Kidney epithelial cell (primary cell): ENCODE measurements at regions not wholly inside any gene's neighbourhood (a gene's known extent, or its start where the extent isn't known, plus 50 kb on each side); places are given as distances from the start of the nearest gene placed in this dataset.

Source experiments
- DNase-seq: peaks from one replicate; pipeline ENCODE4 v3.0.0-alpha.2; 2010; ENCODE audit warnings: low read depth
- H3K27me3 ChIP-seq: 2 replicates; pipeline ENCODE4 v1.6.0; 2011; ENCODE audit warnings: low read length; ENCODE audit not compliant: control insufficient read depth, insufficient read depth
- H3K36me3 ChIP-seq: 2 replicates; pipeline ENCODE4 v1.5.1; 2011; ENCODE audit warnings: low read length; ENCODE audit not compliant: control insufficient read depth, insufficient read depth
- H3K4me3 ChIP-seq: 2 replicates; pipeline ENCODE4 v1.5.1; 2011; ENCODE audit warnings: low read depth, mild to moderate bottlenecking, control low read depth, low read length
- TF ChIP-seq, protein P1 (sequence below): IDR thresholded peaks from 2 replicates; pipeline ENCODE4 v1.5.1; 2011; ENCODE audit warnings: mild to moderate bottlenecking, moderate library complexity, low read length, control low read depth, inconsistent platforms; ENCODE audit not compliant: insufficient read depth, poor library complexity, severe bottlenecking

DNA sequence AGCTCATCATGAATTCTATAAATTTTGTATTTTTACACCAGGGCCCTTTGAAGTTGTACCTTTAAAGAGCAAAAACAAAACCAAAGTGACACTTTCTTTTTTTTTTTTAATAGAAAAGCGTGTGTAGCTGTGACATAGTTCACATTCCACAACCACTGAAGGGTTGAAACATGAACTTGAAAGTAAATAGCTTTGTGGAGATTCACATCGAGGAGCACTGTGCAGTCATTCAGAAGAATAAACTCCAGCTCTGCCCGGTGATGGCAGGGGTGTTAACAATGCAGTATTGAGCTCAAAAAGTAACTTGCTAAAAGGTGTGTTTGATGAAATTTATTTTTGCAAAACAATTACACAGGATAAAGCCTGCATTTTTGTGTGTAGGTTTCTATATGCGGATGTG, 1166.2 kb downstream of the TBC1D22A start:
- no peaks in the 10 kb centered on the region for H3K27me3 ChIP-seq
- H3K4me3 ChIP-seq: no peak overlapping the region
- peak; percentile 28 for DNase-seq
- no peaks in the 10 kb centered on the region for H3K36me3 ChIP-seq
- TF ChIP-seq, protein P1, sequence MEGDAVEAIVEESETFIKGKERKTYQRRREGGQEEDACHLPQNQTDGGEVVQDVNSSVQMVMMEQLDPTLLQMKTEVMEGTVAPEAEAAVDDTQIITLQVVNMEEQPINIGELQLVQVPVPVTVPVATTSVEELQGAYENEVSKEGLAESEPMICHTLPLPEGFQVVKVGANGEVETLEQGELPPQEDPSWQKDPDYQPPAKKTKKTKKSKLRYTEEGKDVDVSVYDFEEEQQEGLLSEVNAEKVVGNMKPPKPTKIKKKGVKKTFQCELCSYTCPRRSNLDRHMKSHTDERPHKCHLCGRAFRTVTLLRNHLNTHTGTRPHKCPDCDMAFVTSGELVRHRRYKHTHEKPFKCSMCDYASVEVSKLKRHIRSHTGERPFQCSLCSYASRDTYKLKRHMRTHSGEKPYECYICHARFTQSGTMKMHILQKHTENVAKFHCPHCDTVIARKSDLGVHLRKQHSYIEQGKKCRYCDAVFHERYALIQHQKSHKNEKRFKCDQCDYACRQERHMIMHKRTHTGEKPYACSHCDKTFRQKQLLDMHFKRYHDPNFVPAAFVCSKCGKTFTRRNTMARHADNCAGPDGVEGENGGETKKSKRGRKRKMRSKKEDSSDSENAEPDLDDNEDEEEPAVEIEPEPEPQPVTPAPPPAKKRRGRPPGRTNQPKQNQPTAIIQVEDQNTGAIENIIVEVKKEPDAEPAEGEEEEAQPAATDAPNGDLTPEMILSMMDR: no peak

DNA sequence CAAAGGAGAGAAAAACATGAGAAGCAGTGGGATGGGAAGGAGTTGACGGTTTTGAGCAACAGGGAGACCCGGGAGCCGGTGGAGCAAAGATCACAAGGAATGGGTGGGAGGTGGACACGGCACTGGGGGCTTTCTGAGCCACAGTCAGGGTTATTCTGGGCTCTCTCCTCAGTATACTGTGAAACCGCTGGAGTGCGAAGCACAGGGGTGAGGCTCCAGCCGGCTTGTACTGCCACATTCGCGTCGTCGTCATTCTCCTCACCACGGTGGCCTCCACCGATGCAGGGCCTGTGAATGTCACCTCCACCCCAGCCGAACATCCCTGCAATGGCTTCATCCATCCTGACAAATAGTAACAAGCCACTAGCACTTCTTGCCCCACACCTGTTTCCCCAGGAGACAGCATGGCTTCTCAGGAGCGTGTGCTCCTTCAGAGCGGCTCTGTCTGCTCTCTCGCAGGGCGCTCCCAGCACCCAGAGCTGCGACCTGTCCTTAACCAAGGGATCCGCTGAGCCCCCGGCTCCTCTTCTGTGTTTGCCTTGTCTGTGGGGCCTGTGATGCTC, 1165.3 kb downstream of the TBC1D22A start:
- Histone ChIP-seq H3K27me3 (no peaks in the 10 kb centered on the region), H3K4me3 (no peak overlapping the region), H3K36me3 (no peaks in the 10 kb centered on the region)
- DNase-seq: no peak
- TF ChIP-seq, protein P1: no peak

DNA sequence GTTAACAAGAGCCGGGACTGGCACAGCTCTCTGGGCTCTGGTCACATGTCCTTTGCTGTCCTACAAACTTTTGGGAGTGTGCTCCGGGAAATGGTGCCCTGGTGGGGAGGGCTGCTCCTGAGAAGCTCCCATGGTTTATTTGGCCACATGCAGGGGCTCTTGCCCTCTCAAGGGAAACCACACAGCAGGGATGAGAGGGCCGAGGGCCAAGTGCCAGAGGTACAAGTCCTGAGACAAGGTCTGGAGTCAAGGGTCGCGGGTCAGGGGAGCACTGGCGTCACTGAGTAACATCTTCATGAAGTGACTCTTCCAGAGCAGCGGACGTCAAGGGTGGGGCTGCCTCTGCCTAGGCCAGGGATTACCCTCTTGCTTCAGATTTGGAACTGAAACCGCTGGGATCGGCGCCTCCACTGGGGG, 1160.6 kb downstream of the TBC1D22A start:
- TF ChIP-seq, protein P1: no peak
- no peaks in the 10 kb centered on the region for H3K36me3 ChIP-seq
- no peaks in the 10 kb centered on the region for H3K27me3 ChIP-seq
- DNase-seq: no peak
- no peak overlapping the region for H3K4me3 ChIP-seq

DNA sequence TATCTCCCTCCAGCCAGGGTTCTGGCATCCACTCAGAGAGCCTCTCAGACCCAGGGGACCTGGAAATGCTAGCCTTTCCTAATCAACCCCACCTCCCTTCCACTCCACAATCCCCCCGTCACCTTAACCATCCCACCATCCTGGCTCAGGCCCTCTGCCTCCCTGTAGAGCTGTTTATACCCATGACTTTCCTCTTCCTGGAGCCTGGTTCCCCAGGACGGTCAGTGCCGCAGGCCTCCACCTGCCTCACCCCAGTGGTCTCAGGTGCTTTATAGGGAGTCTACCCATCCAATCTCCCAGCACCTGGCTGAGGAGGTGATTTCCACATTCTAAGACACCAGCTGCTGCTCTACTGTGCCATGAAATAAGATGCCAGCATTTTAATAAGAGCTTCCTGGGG, 1159.5 kb downstream of the TBC1D22A start:
- Histone ChIP-seq H3K27me3 (no peaks in the 10 kb centered on the region), H3K36me3 (no peaks in the 10 kb centered on the region), H3K4me3 (no peak overlapping the region)
- DNase-seq: no peak
- TF ChIP-seq, protein P1: no peak

DNA sequence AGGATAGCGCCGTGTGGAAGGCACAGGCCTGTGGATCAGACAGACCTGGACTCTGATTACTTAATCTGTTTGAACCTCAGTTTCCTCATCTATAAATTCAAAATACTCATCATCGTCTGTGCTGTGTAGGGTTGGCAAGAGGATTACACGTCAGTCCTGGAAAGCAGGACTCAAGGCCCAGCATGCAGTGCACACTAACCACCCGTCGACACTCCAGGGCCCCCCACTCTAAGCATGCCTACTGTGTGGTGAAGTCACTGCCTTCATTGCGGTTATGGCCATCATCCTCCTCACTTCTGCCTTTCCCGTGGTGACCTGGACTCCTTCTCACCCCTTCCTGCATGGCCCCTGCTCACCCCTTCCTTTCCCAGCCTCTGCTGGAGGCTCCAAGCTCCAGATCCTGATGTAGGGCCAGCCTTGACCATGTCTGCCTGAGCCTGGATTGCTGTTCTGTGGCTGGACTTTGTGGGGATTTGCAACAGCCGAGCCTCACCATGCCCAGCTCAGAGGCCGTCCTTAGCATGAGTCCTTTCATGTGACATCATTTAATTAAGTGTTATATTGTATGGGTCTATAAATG, 1158.0 kb downstream of the TBC1D22A start:
- TF ChIP-seq, protein P1: no peak
- no peaks in the 10 kb centered on the region for H3K36me3 ChIP-seq
- no peak for DNase-seq
- H3K27me3 ChIP-seq: no peaks in the 10 kb centered on the region
- H3K4me3 ChIP-seq: no peak overlapping the region

DNA sequence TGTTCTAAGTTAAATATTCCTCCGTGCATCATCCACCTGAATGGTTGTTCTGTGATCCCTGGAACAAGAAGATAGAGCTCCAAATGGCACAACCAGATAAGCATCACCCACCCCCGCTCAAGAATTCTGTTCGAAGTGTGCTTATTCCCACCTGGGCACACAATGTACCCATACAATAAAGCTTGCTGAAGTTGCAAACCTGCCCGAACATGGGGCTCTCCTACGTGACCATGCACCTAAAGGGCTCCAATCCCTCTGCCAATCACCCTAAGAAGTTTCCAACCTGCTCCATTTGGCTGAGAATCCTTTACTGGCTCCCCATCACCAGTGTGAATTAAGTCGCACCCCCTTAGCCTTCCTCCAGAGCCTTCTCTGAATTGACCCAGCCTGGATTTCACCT, 1157.4 kb downstream of the TBC1D22A start:
- TF ChIP-seq, protein P1: no peak
- H3K27me3 ChIP-seq: no peaks in the 10 kb centered on the region
- no peaks in the 10 kb centered on the region for H3K36me3 ChIP-seq
- no peak for DNase-seq
- H3K4me3 ChIP-seq: no peak overlapping the region
